Natural killer cell treated with Interleukin-12 subunit alpha and Interleukin-12 subunit beta and Interleukin-15 and Interleukin-18, amount 100 ng/mL, for 72 hours (primary cell): ENCODE measurements at regions not wholly inside any gene's neighbourhood (a gene's known extent, or its start where the extent isn't known, plus 50 kb on each side); places are given as distances from the start of the nearest gene placed in this dataset.

Experiments
- ATAC-seq, 2 donors: fragments of 150-1000 bp; cut with Tn5 transposase in 1 of 2; sonication (Bioruptor Pico), chemical (Tn5 transposase) in 1 of 2; 2 replicates each; pipeline ENCODE4 v1.10.0; 2021
- DNase-seq: peaks from one replicate; pipeline ENCODE4 v3.0.0; 2022; ENCODE audit warnings: low spot score
- H3K27ac Mint-ChIP-seq, 2 donors: 1 replicate in 1 of 2; 2 replicates in 1 of 2; pipeline ENCODE4 v1.8.0; 2022; ENCODE audit warnings: mixed read lengths in 2 of 2, mild to moderate bottlenecking in 1 of 2, moderate library complexity in 1 of 2
- H3K27me3 Mint-ChIP-seq, 2 donors: 1 replicate in 1 of 2; 2 replicates in 1 of 2; pipeline ENCODE4 v1.8.0; 2022; ENCODE audit warnings: mixed read lengths in 2 of 2
- H3K36me3 Mint-ChIP-seq: one replicate; pipeline ENCODE4 v1.8.0; 2022; ENCODE audit warnings: mixed read lengths
- H3K4me1 Mint-ChIP-seq, 2 donors: 1 replicate in 1 of 2; 2 replicates in 1 of 2; pipeline ENCODE4 v1.8.0; 2022; ENCODE audit warnings: low read depth in 2 of 2, mixed read lengths in 2 of 2, mild to moderate bottlenecking in 1 of 2
- H3K4me3 Mint-ChIP-seq: one replicate; pipeline ENCODE4 v1.8.0; 2022; ENCODE audit warnings: mixed read lengths
- H3K9me3 Mint-ChIP-seq: 2 replicates; pipeline ENCODE4 v1.8.0; 2022; ENCODE audit warnings: mixed read lengths

DNA sequence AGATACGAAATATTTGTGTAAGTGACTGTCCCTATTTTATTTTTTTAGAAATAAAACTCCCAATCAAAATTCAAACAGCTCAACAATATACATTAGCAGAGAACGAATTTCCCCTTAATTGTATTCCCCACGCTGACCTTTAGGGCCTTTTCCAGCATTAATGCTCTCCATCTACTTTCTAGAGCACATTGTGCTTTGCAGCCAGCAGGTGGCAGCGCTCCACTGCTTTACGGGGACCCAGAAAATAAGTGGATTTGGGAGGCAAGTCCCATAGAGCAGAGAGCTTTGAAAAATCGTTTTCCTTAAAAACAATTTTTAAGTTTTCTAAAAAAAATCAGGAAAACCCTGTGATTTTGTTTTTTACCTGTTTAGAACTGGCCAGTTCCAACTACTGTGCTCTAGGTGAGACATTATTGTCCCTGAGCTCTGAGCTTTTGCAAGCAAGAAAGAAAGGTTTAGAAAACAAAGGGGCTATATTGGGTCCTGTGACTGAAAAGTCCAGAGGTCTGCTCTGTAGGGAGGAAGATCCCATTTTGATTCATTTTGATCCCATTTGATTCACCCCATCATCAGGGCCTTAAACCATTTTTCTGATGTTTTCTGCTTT lies 144.4 kb upstream of the ZNF644 start:
- peaks cover 8 to 18% of the 10 kb centered on the region in 2 donors for H3K27me3 Mint-ChIP-seq
- H3K36me3 Mint-ChIP-seq, result no peaks in the 10 kb centered on the region
- H3K9me3 Mint-ChIP-seq, result no peaks in the 10 kb centered on the region
- no peak overlapping the region for H3K4me3 Mint-ChIP-seq
- no peak for DNase-seq
- no peak overlapping the region for H3K27ac Mint-ChIP-seq
- peaks cover 9 to 18% of the 10 kb centered on the region in 2 donors for H3K4me1 Mint-ChIP-seq
- no peak for ATAC-seq

DNA sequence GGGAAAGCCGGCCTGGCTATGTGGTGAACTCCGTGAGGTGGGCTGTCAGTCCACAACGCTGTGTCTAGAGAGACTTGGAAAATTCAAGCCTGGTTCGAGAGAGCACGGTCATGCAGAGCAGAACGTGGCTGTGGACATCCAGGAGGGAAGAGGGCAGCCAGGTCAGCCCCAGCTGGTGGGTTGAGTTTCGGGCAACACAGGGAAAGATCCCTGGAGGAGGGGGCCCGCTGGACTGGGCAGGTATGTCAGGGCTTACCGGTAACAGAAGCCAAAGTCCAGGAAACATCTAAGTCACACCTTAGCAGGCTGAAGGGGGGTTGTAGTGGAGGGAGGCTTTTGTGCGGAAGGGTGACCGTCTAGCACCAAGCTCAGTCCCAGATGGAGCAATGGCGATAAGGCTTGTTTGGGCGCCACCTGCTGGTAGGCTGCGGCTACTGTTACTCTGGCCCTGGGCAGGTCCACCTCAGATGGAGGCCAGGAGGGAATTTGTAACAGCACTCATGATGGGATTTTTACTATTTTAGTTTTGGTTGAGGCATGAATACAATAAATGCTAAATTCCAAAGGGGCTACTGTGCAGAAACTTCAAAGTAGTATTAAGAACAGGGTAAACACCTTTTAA lies 143.3 kb upstream of the ZNF644 start:
- DNase-seq (peak; percentile 77), ATAC-seq (peak; percentile 86 to 87)
- Mint-ChIP-seq H3K27ac (peak overlapping the region in 1 of 2 donors; percentile 8), H3K4me3 (no peak overlapping the region), H3K4me1 (peaks cover 9 to 18% of the 10 kb centered on the region in 2 donors), H3K36me3 (no peaks in the 10 kb centered on the region), H3K9me3 (no peaks in the 10 kb centered on the region), H3K27me3 (peaks cover 8 to 16% of the 10 kb centered on the region in 2 donors)

DNA sequence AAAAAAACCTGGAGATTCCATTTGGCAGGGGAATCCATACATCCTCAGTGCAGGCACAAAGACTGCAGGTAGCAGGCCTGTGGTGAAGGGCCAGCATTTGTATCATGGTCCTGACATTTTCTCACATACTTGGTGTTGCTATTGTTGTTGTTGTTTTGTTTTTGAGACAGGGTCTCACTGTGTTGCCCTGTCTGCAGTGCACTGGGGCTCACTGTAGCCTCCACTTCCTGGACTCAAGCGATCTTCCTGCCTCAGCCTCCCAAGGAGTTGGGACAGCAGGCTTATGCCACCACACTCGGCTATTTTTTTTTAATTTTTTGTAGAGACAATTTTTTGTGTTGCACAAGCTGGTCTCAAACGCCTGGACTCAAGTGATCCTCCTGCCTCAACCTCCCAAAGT lies 140.8 kb upstream of the ZNF644 start:
- Mint-ChIP-seq H3K27me3 (peaks cover 4 to 12% of the 10 kb centered on the region in 2 donors), H3K4me1 (peaks cover 9 to 18% of the 10 kb centered on the region in 2 donors), H3K4me3 (no peak overlapping the region), H3K36me3 (no peaks in the 10 kb centered on the region), H3K27ac (no peak overlapping the region), H3K9me3 (no peaks in the 10 kb centered on the region)
- DNase-seq, result no peak
- ATAC-seq, result no peak

DNA sequence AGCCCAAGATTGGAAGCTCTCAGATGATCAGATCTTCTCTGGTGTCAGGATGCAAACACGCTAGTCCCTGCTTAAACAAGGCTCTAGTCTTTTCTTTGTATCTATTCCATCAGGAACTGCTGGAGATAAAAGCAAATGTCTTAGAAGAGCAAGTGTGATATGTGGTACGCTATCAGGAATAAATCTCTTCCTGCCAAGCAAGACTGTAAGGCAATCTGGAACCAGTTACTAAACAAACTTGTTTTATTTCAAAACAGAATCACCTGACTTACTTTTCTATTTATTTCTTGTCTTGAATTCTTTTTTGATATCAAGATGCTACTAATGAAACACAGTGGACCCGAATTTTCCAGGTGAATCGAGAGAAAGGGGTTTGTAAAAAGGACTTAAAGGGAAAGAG lies 139.9 kb upstream of the ZNF644 start:
- no peak for ATAC-seq
- no peak overlapping the region for H3K27ac Mint-ChIP-seq
- peaks cover 9 to 18% of the 10 kb centered on the region in 2 donors for H3K4me1 Mint-ChIP-seq
- peaks cover 0 to 11% of the 10 kb centered on the region in 2 donors for H3K27me3 Mint-ChIP-seq
- no peak for DNase-seq
- no peak overlapping the region for H3K4me3 Mint-ChIP-seq
- no peaks in the 10 kb centered on the region for H3K36me3 Mint-ChIP-seq
- no peaks in the 10 kb centered on the region for H3K9me3 Mint-ChIP-seq

DNA sequence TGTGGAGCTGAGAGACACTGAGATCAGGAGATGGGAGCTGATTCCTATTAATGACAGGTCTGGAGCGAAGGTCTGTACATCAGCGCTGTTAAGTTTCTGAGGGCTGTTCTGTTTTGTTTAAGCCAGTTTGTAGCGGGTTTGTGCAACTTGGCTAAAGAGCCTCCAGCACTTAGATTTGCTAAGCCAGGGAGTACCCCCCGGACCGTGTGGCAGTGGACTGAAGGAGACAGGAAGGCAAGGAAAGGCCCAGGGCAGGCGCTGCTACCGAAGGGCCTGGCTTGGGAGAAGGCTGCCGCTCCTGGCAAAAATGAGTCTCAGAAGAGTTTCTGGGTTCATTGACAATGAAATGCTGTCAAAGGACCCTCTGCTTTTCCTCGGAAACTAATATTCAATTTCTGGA lies 139.3 kb upstream of the ZNF644 start:
- ATAC-seq (no peak), DNase-seq (no peak)
- Mint-ChIP-seq H3K27me3 (peaks cover 0 to 15% of the 10 kb centered on the region in 2 donors), H3K27ac (no peak overlapping the region), H3K36me3 (no peaks in the 10 kb centered on the region), H3K4me3 (no peak overlapping the region), H3K4me1 (peaks cover 9 to 18% of the 10 kb centered on the region in 2 donors), H3K9me3 (no peaks in the 10 kb centered on the region)

DNA sequence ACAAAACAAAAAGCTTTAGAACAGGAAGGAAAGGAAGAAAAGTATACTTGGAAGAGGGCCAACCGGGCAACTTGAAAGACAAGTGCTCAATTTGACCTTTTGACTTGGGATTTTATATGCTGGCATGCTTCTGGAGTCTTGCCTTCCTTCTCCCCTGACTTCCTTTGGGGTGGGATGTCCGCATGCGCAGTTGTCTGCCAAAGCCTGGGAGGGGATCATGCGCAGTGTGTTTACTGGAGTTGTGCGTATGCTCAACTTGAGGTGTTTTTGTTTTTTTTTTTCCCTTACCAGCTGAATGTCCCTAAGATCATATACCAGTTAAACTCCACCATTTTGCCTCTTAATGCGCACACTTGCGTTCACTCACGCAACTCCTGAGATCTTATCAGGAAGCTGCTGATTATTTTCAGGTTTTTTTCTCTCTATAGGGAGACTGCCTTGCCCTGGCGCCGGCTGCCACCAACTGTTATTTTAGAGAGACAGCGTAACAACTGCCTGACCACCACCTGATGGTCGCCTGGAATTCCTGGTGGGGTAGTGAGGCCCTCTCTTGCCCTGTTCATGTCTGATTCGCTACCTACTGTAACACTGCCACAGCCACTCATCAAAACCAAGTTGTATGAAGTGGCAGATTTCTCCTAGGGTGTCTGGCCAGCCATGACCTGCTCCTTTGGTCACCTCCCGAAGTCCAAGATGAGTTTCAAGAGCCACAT lies 138.7 kb upstream of the ZNF644 start:
- Mint-ChIP-seq H3K4me3 (no peak overlapping the region), H3K36me3 (no peaks in the 10 kb centered on the region), H3K9me3 (no peaks in the 10 kb centered on the region), H3K27ac (no peak overlapping the region), H3K4me1 (peaks cover 9 to 15% of the 10 kb centered on the region in 2 donors), H3K27me3 (peaks cover 0 to 18% of the 10 kb centered on the region in 2 donors)
- ATAC-seq (no peak), DNase-seq (no peak)

DNA sequence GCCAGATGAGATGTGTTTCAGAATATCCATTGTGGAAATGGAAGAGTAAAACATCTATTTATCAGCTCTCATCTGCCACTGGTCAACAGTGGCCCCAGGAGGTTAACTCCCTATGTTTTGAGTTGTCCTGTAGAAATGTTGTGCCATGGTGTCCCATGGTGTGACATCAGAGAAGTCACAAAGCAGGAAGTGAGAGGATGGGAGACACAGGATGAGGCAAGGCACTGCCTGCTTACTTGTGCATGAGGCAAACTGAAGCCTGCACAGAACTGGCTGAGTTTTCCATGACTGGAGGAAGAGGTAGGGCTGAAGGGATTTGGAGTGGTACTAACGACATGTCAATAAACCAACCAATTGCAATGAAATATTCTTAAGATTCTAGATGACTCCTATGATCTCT lies 131.5 kb upstream of the ZNF644 start:
- H3K4me3 Mint-ChIP-seq, result no peak overlapping the region
- H3K27ac Mint-ChIP-seq, result no peak overlapping the region
- ATAC-seq, result no peak
- H3K4me1 Mint-ChIP-seq, result no peaks in the 10 kb centered on the region
- DNase-seq, result no peak
- H3K36me3 Mint-ChIP-seq, result no peaks in the 10 kb centered on the region
- H3K9me3 Mint-ChIP-seq, result no peaks in the 10 kb centered on the region
- H3K27me3 Mint-ChIP-seq, result peaks cover 12 to 14% of the 10 kb centered on the region in 2 donors

DNA sequence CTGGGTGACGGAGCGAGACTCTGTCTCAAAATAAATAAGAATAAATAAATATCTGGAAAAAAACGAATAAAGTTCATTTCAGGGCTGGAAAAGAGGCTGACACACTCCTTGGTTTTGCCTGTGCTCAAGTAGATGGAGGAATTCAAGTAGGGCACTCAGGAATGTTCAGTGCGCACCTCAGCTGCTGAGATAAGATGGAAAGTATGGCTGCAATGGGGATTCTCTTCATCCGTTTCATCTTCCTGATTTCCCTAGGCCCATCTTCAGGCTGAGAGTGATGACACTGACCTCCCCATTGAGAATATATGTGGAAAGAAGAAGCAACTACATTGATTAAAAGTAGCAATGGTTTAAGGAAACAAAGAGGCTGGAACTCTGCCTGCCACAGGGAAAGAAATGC lies 130.5 kb upstream of the ZNF644 start:
- H3K9me3 Mint-ChIP-seq, result no peaks in the 10 kb centered on the region
- no peak overlapping the region for H3K27ac Mint-ChIP-seq
- H3K27me3 Mint-ChIP-seq, result peaks cover 18% of the 10 kb centered on the region in 2 donors
- no peak overlapping the region for H3K4me3 Mint-ChIP-seq
- no peaks in the 10 kb centered on the region for H3K4me1 Mint-ChIP-seq
- H3K36me3 Mint-ChIP-seq, result no peaks in the 10 kb centered on the region
- no peak for DNase-seq
- ATAC-seq, result no peak

GRCh38 chr1:91151702-91152101 lies 129.9 kb upstream of the ZNF644 start:
- no peaks in the 10 kb centered on the region for H3K4me1 Mint-ChIP-seq
- peaks cover 14 to 18% of the 10 kb centered on the region in 2 donors for H3K27me3 Mint-ChIP-seq

DNA sequence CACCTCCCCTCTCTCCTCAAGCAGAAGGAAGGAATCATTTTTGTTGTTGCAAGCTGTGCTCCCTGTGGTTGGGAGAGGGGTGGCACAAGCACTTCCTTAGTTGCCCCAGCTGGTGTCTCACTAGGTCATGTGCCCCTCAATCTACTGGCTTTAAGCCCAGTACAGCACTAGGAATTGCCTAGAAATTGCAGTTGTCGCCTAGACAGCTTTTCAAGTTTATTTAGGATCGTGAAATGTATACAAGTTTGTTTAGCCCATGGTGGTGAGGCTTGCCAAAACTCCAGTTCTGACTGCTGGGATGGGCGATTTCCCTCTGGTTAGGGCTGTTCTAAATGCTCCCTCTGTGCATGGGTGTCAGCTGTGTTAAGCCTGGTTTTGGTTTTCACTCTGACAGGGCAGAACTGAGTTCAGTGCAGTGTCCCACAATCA lies 126.8 kb upstream of the ZNF644 start:
- H3K4me1 Mint-ChIP-seq, result no peaks in the 10 kb centered on the region
- H3K9me3 Mint-ChIP-seq, result no peaks in the 10 kb centered on the region
- no peak overlapping the region for H3K4me3 Mint-ChIP-seq
- no peak overlapping the region for H3K27ac Mint-ChIP-seq
- peaks cover 9 to 32% of the 10 kb centered on the region in 2 donors for H3K27me3 Mint-ChIP-seq
- DNase-seq, result no peak
- no peaks in the 10 kb centered on the region for H3K36me3 Mint-ChIP-seq
- ATAC-seq, result no peak

More at GRCh38 chr1:91151702-91152101, 129.9 kb upstream of the ZNF644 start:
- ATAC-seq (no peak), DNase-seq (no peak)
- no peak overlapping the region for H3K27ac Mint-ChIP-seq
- H3K36me3 Mint-ChIP-seq, result no peaks in the 10 kb centered on the region
- no peaks in the 10 kb centered on the region for H3K9me3 Mint-ChIP-seq
- no peak overlapping the region for H3K4me3 Mint-ChIP-seq

DNA sequence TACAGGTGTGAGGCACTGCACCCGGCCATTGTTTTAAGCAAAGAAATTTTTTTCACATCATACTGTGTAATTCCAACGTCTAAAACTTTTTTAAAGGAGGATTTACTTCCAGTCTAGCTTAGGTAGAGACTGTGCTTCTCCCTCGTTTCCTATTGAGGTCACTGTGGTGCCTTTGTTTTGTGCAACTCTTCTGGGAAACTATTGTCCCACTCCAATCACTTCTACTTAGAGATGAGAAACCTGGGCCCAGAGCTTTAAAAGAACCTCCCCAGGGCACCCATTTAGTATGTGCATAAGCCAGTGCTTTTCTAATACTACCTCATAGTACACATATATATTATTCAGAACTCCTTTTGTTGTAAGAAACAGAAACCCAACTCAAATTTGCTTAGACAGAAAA lies 120.0 kb upstream of the ZNF644 start:
- Mint-ChIP-seq H3K4me1 (no peaks in the 10 kb centered on the region), H3K9me3 (no peaks in the 10 kb centered on the region), H3K27me3 (peaks cover 19 to 22% of the 10 kb centered on the region in 2 donors), H3K4me3 (no peak overlapping the region), H3K27ac (no peak overlapping the region), H3K36me3 (no peaks in the 10 kb centered on the region)
- ATAC-seq, result no peak
- DNase-seq, result no peak

GRCh38 chr1:91138959-91139358 lies 117.1 kb upstream of the ZNF644 start:
- Mint-ChIP-seq H3K9me3 (no peaks in the 10 kb centered on the region), H3K27ac (no peak overlapping the region), H3K27me3 (peaks cover 11 to 26% of the 10 kb centered on the region in 2 donors), H3K4me1 (peaks cover 6 to 10% of the 10 kb centered on the region in 2 donors), H3K36me3 (no peaks in the 10 kb centered on the region), H3K4me3 (no peak overlapping the region)
- no peak for ATAC-seq
- no peak for DNase-seq

GRCh38 chr1:91137173-91137852 lies 115.5 kb upstream of the ZNF644 start:
- no peak overlapping the region for H3K4me3 Mint-ChIP-seq
- peaks cover 6 to 10% of the 10 kb centered on the region in 2 donors for H3K4me1 Mint-ChIP-seq
- H3K27me3 Mint-ChIP-seq, result peaks cover 25 to 33% of the 10 kb centered on the region in 2 donors
- no peaks in the 10 kb centered on the region for H3K9me3 Mint-ChIP-seq
- no peak overlapping the region for H3K27ac Mint-ChIP-seq
- DNase-seq (no peak), ATAC-seq (no peak)
- H3K36me3 Mint-ChIP-seq, result no peaks in the 10 kb centered on the region

DNA sequence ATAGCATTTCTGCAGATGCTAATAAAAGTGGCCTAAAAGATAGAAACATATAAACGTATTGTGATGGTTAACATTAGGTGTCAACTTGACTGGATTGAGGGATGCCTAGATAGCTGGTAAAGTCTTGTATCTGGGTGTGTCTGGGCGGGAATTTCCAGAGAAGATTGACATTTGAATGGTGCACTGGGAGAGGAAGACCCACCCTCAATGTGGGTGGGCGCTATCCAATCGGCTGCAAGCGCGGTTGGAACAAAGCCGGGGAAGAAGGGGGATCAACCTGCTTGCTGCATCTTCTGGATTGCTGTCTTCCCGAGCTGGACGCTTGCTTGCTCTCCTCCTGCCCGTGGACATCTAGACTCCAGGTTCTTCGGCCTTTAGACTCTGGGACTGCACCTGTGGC lies 114.0 kb upstream of the ZNF644 start:
- H3K9me3 Mint-ChIP-seq, result no peaks in the 10 kb centered on the region
- no peak overlapping the region for H3K27ac Mint-ChIP-seq
- no peak overlapping the region for H3K4me3 Mint-ChIP-seq
- H3K27me3 Mint-ChIP-seq, result peaks cover 28 to 34% of the 10 kb centered on the region in 2 donors
- DNase-seq (no peak), ATAC-seq (no peak)
- peaks cover 6 to 10% of the 10 kb centered on the region in 2 donors for H3K4me1 Mint-ChIP-seq
- no peaks in the 10 kb centered on the region for H3K36me3 Mint-ChIP-seq
